ENCODE measurements at regions not wholly inside any gene's neighbourhood (a gene's known extent, or its start where the extent isn't known, plus 50 kb on each side); places are given as distances from the start of the nearest gene placed in this dataset.
"Not testable (repeated sequence)": the region's sequence is repeated elsewhere in the genome, so short reads cannot be mapped to it uniquely, and the experiment has no call there.

- H3K27me3 Mint-ChIP-seq: no peaks in the 10 kb centered on the region
- ATAC-seq: no peak
- H3K4me1 Mint-ChIP-seq: no peaks in the 10 kb centered on the region
- no peak overlapping the region for H3K27ac Mint-ChIP-seq
- H3K36me3 Mint-ChIP-seq: no peaks in the 10 kb centered on the region
- peaks cover 2% of the 10 kb centered on the region for H3K9me3 Mint-ChIP-seq
- H3K4me3 Mint-ChIP-seq: no peak overlapping the region
Observed at GRCh38 chr3:145370870-145371269, 790.1 kb downstream of the PLOD2 start.

- Mint-ChIP-seq H3K4me3 (no peak overlapping the region), H3K27ac (no peak overlapping the region), H3K4me1 (no peaks in the 10 kb centered on the region), H3K9me3 (peaks cover 6% of the 10 kb centered on the region), H3K36me3 (no peaks in the 10 kb centered on the region), H3K27me3 (no peaks in the 10 kb centered on the region)
- ATAC-seq: no peak
Observed at GRCh38 chr3:145377301-145377700, 783.7 kb downstream of the PLOD2 start.

- H3K4me1 Mint-ChIP-seq: no peaks in the 10 kb centered on the region
- H3K9me3 Mint-ChIP-seq: peaks cover 3% of the 10 kb centered on the region
- ATAC-seq: no peak
- H3K36me3 Mint-ChIP-seq: no peaks in the 10 kb centered on the region
- H3K27ac Mint-ChIP-seq: no peak overlapping the region
- no peak overlapping the region for H3K4me3 Mint-ChIP-seq
- no peaks in the 10 kb centered on the region for H3K27me3 Mint-ChIP-seq
Observed at GRCh38 chr3:145383416-145383815, 777.6 kb downstream of the PLOD2 start.

GRCh38 chr3:145384307-145384706 is 776.7 kb downstream of the PLOD2 start:
- H3K4me3 Mint-ChIP-seq: no peak overlapping the region
- H3K4me1 Mint-ChIP-seq: no peaks in the 10 kb centered on the region
- no peaks in the 10 kb centered on the region for H3K36me3 Mint-ChIP-seq
- no peak overlapping the region for H3K27ac Mint-ChIP-seq
- H3K27me3 Mint-ChIP-seq: no peaks in the 10 kb centered on the region
- H3K9me3 Mint-ChIP-seq: peaks cover 8% of the 10 kb centered on the region
- ATAC-seq: no peak

- H3K27ac Mint-ChIP-seq: no peak overlapping the region
- no peak for ATAC-seq
- H3K36me3 Mint-ChIP-seq: no peaks in the 10 kb centered on the region
- no peaks in the 10 kb centered on the region for H3K27me3 Mint-ChIP-seq
- no peaks in the 10 kb centered on the region for H3K4me1 Mint-ChIP-seq
- peaks cover 11% of the 10 kb centered on the region for H3K9me3 Mint-ChIP-seq
- no peak overlapping the region for H3K4me3 Mint-ChIP-seq
Observed at GRCh38 chr3:145387211-145387610, 773.8 kb downstream of the PLOD2 start.

- H3K27me3 Mint-ChIP-seq: no peaks in the 10 kb centered on the region
- ATAC-seq: peak; percentile 31
- H3K36me3 Mint-ChIP-seq: no peaks in the 10 kb centered on the region
- no peaks in the 10 kb centered on the region for H3K4me1 Mint-ChIP-seq
- peaks cover 3% of the 10 kb centered on the region for H3K9me3 Mint-ChIP-seq
- no peak overlapping the region for H3K4me3 Mint-ChIP-seq
- H3K27ac Mint-ChIP-seq: no peak overlapping the region
Observed at GRCh38 chr3:145395421-145395820, 765.6 kb downstream of the PLOD2 start.

GRCh38 chr3:145411605-145412004 is 749.4 kb downstream of the PLOD2 start:
- no peaks in the 10 kb centered on the region for H3K4me1 Mint-ChIP-seq
- no peak overlapping the region for H3K4me3 Mint-ChIP-seq
- no peaks in the 10 kb centered on the region for H3K27me3 Mint-ChIP-seq
- no peak overlapping the region for H3K27ac Mint-ChIP-seq
- peaks cover 6% of the 10 kb centered on the region for H3K9me3 Mint-ChIP-seq
- ATAC-seq: no peak
- no peaks in the 10 kb centered on the region for H3K36me3 Mint-ChIP-seq

- no peak for ATAC-seq
- H3K27me3 Mint-ChIP-seq: no peaks in the 10 kb centered on the region
- H3K4me3 Mint-ChIP-seq: no peak overlapping the region
- no peak overlapping the region for H3K27ac Mint-ChIP-seq
- peaks cover 3% of the 10 kb centered on the region for H3K9me3 Mint-ChIP-seq
- H3K36me3 Mint-ChIP-seq: no peaks in the 10 kb centered on the region
- no peaks in the 10 kb centered on the region for H3K4me1 Mint-ChIP-seq
Observed at GRCh38 chr3:145417678-145418077, 743.3 kb downstream of the PLOD2 start.

- Mint-ChIP-seq H3K36me3 (no peaks in the 10 kb centered on the region), H3K9me3 (no peaks in the 10 kb centered on the region), H3K27ac (no peak overlapping the region)
Observed at GRCh38 chr3:145422556-145422955, 738.4 kb downstream of the PLOD2 start.

GRCh38 chr3:145427355-145427754 is 733.6 kb downstream of the PLOD2 start:
- Mint-ChIP-seq H3K4me3 (no peak overlapping the region), H3K9me3 (no peaks in the 10 kb centered on the region), H3K36me3 (no peaks in the 10 kb centered on the region), H3K27ac (no peak overlapping the region), H3K4me1 (no peaks in the 10 kb centered on the region), H3K27me3 (no peaks in the 10 kb centered on the region)
- ATAC-seq: no peak

More at GRCh38 chr3:145422556-145422955, 738.4 kb downstream of the PLOD2 start:
- no peaks in the 10 kb centered on the region for H3K4me1 Mint-ChIP-seq
- ATAC-seq: no peak
- no peaks in the 10 kb centered on the region for H3K27me3 Mint-ChIP-seq
- no peak overlapping the region for H3K4me3 Mint-ChIP-seq

- ATAC-seq: no peak
- Mint-ChIP-seq H3K9me3 (no peaks in the 10 kb centered on the region), H3K4me3 (no peak overlapping the region), H3K27ac (no peak overlapping the region), H3K4me1 (no peaks in the 10 kb centered on the region), H3K27me3 (no peaks in the 10 kb centered on the region), H3K36me3 (no peaks in the 10 kb centered on the region)
Observed at GRCh38 chr3:145429546-145429945, 731.4 kb downstream of the PLOD2 start.

GRCh38 chr3:145448436-145448835 is 712.5 kb downstream of the PLOD2 start:
- H3K9me3 Mint-ChIP-seq: peaks cover 2% of the 10 kb centered on the region
- no peak for ATAC-seq
- no peaks in the 10 kb centered on the region for H3K4me1 Mint-ChIP-seq
- H3K27ac Mint-ChIP-seq: no peak overlapping the region
- H3K4me3 Mint-ChIP-seq: no peak overlapping the region
- no peaks in the 10 kb centered on the region for H3K36me3 Mint-ChIP-seq
- no peaks in the 10 kb centered on the region for H3K27me3 Mint-ChIP-seq

GRCh38 chr3:145450018-145450682 is 710.8 kb downstream of the PLOD2 start:
- no peak overlapping the region for H3K4me3 Mint-ChIP-seq

GRCh38 chr3:145457825-145458552 is 703.0 kb downstream of the PLOD2 start:
- H3K9me3 Mint-ChIP-seq: no peaks in the 10 kb centered on the region
- no peaks in the 10 kb centered on the region for H3K4me1 Mint-ChIP-seq
- H3K36me3 Mint-ChIP-seq: no peaks in the 10 kb centered on the region
- H3K4me3 Mint-ChIP-seq: no peak overlapping the region
- H3K27me3 Mint-ChIP-seq: no peaks in the 10 kb centered on the region
- no peak overlapping the region for H3K27ac Mint-ChIP-seq
- no peak for ATAC-seq

More at GRCh38 chr3:145450018-145450682, 710.8 kb downstream of the PLOD2 start:
- Mint-ChIP-seq H3K36me3 (no peaks in the 10 kb centered on the region), H3K4me1 (no peaks in the 10 kb centered on the region), H3K9me3 (peaks cover 2% of the 10 kb centered on the region), H3K27ac (no peak overlapping the region), H3K27me3 (no peaks in the 10 kb centered on the region)
- no peak for ATAC-seq

- H3K27me3 Mint-ChIP-seq, ATAC-seq, H3K4me3 Mint-ChIP-seq, H3K9me3 Mint-ChIP-seq, H3K36me3 Mint-ChIP-seq, H3K4me1 Mint-ChIP-seq, H3K27ac Mint-ChIP-seq: not testable (repeated sequence)
Observed at GRCh38 chr3:145459681-145460080, 701.3 kb downstream of the PLOD2 start.

GRCh38 chr3:145471976-145472375 is 689.0 kb downstream of the PLOD2 start:
- no peak for ATAC-seq
- H3K27me3 Mint-ChIP-seq: no peaks in the 10 kb centered on the region
- peaks cover 6% of the 10 kb centered on the region for H3K9me3 Mint-ChIP-seq

More at GRCh38 chr3:145471976-145472375, 689.0 kb downstream of the PLOD2 start:
- no peaks in the 10 kb centered on the region for H3K4me1 Mint-ChIP-seq
- no peak overlapping the region for H3K27ac Mint-ChIP-seq
- no peak overlapping the region for H3K4me3 Mint-ChIP-seq
- H3K36me3 Mint-ChIP-seq: no peaks in the 10 kb centered on the region

All from stimulated activated memory B cell treated with anti-CD40 and anti-IgM and Interleukin-4, amounts not matched to agents 10 μg/mL and 1 μg/mL and 100 μg/mL, for 72 hours (primary cell).